GM12878 (cell line): ENCODE measurements at regions not wholly inside any gene's neighbourhood (a gene's known extent, or its start where the extent isn't known, plus 50 kb on each side); places are given as distances from the start of the nearest gene placed in this dataset.

ENCODE experiments used
- ATAC-seq: fragments of 200-7000 bp; cut with Tn5 transposase; 3 replicates; pipeline ENCODE4 v1.9.1; 2020; ENCODE audit warnings: mild to moderate bottlenecking, moderate library complexity
- BruUV-seq: library from RNA; stranded (reverse); fragments of 400-500 nt; replicated peaks from 2 replicates; lab custom pipeline; 2021; lab: Mats Ljungman, UMichigan
- CTCF ChIA-PET: fragments of 300-600 bp; sonication (Branson Sonifier 250); formaldehyde crosslinking; extraction: SDS; loops from one replicate; lab custom pipeline; 2021; ENCODE audit warnings: inconsistent platforms; lab: Yijun Ruan, JAX
- POLR2A ChIA-PET: fragments of 350-600 bp; formaldehyde crosslinking; extraction: SDS; loops from one replicate; lab custom pipeline; 2021; ENCODE audit warnings: inconsistent platforms; lab: Charles Lee
- RAD21 ChIA-PET: fragments of 300-600 bp; sonication (Branson Sonifier 250); formaldehyde crosslinking; loops from one replicate; lab custom pipeline; 2023; ENCODE audit warnings: antibody characterized with exemption; ENCODE audit not compliant: unreplicated experiment; lab: Charles Lee
- SMC1A ChIA-PET: fragments of 300-600 bp; sonication (Branson Sonifier 250); formaldehyde crosslinking; loops from one replicate; lab custom pipeline; 2023; ENCODE audit not compliant: unreplicated experiment, uncharacterized antibody; lab: Charles Lee
- DNase-seq: peaks from one replicate; pipeline ENCODE4 v3.0.0-alpha.2; 2011; ENCODE audit warnings: low read depth, low spot score
- FAIRE-seq: peaks from 3 replicates; lab custom pipeline; 2011; peaks lifted over from hg19 to GRCh38; lab: Jason Lieb, UNC
- H2AFZ ChIP-seq: 2 replicates; pipeline ENCODE4 v1.6.0; 2011; ENCODE audit warnings: low read depth, low read length, control low read depth; ENCODE audit not compliant: control insufficient read depth
- H3K27ac ChIP-seq: 2 replicates; pipeline ENCODE4 v1.5.1; 2011; ENCODE audit warnings: control low read depth; ENCODE audit not compliant: control insufficient read depth, insufficient read depth
- H3K27me3 ChIP-seq, 2 experiments: replicated peaks in 1 of 2; 2 replicates each; pipeline versions ENCODE4 v1.6.0 to v1.6.1; 2011; ENCODE audit warnings: low read length in 1 of 2; ENCODE audit not compliant: control insufficient read depth in 2 of 2, insufficient read depth in 2 of 2
- H3K36me3 ChIP-seq, 2 experiments: 2 replicates each; pipeline ENCODE4 v1.5.1; 2011; ENCODE audit warnings: low read length in 1 of 2; ENCODE audit not compliant: control insufficient read depth in 2 of 2, insufficient read depth in 2 of 2
- H3K4me1 ChIP-seq: 2 replicates; pipeline ENCODE4 v1.6.1; 2011; ENCODE audit warnings: mild to moderate bottlenecking, low read length, moderate library complexity, mixed read lengths; ENCODE audit not compliant: control insufficient read depth, insufficient read depth
- H3K4me2 ChIP-seq: 2 replicates; pipeline ENCODE4 v1.6.0; 2011; ENCODE audit warnings: control low read depth; ENCODE audit not compliant: control insufficient read depth, insufficient read depth
- H3K4me3 ChIP-seq: fragments of 200-600 bp; sonication (generic); 2 replicates; pipeline ENCODE4 v1.5.1; 2016
- H3K79me2 ChIP-seq: 2 replicates; pipeline ENCODE4 v1.6.0; 2011; ENCODE audit warnings: low read length; ENCODE audit not compliant: control insufficient read depth, insufficient read depth
- H3K9ac ChIP-seq: 2 replicates; pipeline ENCODE4 v1.8.0; 2011; ENCODE audit warnings: low read length, control low read depth, mixed read lengths; ENCODE audit not compliant: control insufficient read depth, insufficient read depth
- H3K9me3 ChIP-seq: replicated peaks from 3 replicates; pipeline ENCODE4 v1.5.1; 2011; ENCODE audit warnings: mild to moderate bottlenecking, low read length; ENCODE audit not compliant: control insufficient read depth, insufficient read depth
- H4K20me1 ChIP-seq: 2 replicates; pipeline ENCODE4 v1.6.0; 2011; ENCODE audit not compliant: control insufficient read depth, insufficient read depth
- BHLHE40 ChIP-seq, 2 experiments: fragments of 450-650 bp in 1 of 2; IDR thresholded peaks; 2 replicates each; pipeline ENCODE4 v1.6.1; 2011 to 2017; ENCODE audit warnings: low read depth in 2 of 2, borderline replicate concordance in 1 of 2, improper control_type of control experiment in 1 of 2, low read length in 1 of 2, mild to moderate bottlenecking in 1 of 2
- CBX5 ChIP-seq: sonication (generic); IDR thresholded peaks from 2 replicates; pipeline ENCODE4 v1.6.1; 2016; ENCODE audit warnings: low read depth, moderate library complexity, mild to moderate bottlenecking, inconsistent platforms
- CHD4 ChIP-seq: fragments of 200-600 bp; sonication (generic); IDR thresholded peaks from 2 replicates; pipeline ENCODE4 v1.6.1; 2016; ENCODE audit warnings: mild to moderate bottlenecking
- MXI1 ChIP-seq: fragments of 150-350 bp; IDR thresholded peaks from 2 replicates; pipeline ENCODE4 v1.6.1; 2011; ENCODE audit warnings: low read depth, mild to moderate bottlenecking, inconsistent platforms, low read length, improper control_type of control experiment
- NBN ChIP-seq: fragments of 450-650 bp; IDR thresholded peaks from 2 replicates; pipeline ENCODE4 v1.6.1; 2016
- NFXL1 ChIP-seq: fragments of 450-650 bp; IDR thresholded peaks from 2 replicates; pipeline ENCODE4 v1.6.1; 2017; ENCODE audit warnings: antibody characterized with exemption, mild to moderate bottlenecking, borderline replicate concordance
- PAX8 ChIP-seq: fragments of 450-650 bp; IDR thresholded peaks from 2 replicates; pipeline ENCODE4 v1.6.1; 2017; ENCODE audit warnings: mild to moderate bottlenecking, moderate library complexity
- RCOR1 ChIP-seq: conservative IDR thresholded peaks from 2 replicates; pipeline ENCODE4 v1.6.1; 2012; ENCODE audit warnings: low read depth, low read length, improper control_type of control experiment
- SMAD1 ChIP-seq: fragments of 450-650 bp; IDR thresholded peaks from 2 replicates; pipeline ENCODE4 v1.6.1; 2018; ENCODE audit warnings: mild to moderate bottlenecking, low read depth; ENCODE audit not compliant: partially characterized antibody
- SREBF2 ChIP-seq: IDR thresholded peaks from 2 replicates; pipeline ENCODE4 v1.6.1; 2012; ENCODE audit warnings: mild to moderate bottlenecking, low read length
- WRNIP1 ChIP-seq: IDR thresholded peaks from 2 replicates; pipeline ENCODE4 v1.6.1; 2011; ENCODE audit warnings: low read depth, low read length, improper control_type of control experiment, borderline replicate concordance
- ZBED1 ChIP-seq: IDR thresholded peaks from 2 replicates; pipeline ENCODE4 v1.6.1; 2016; ENCODE audit warnings: borderline replicate concordance
- ZNF687 ChIP-seq: fragments of 450-650 bp; IDR thresholded peaks from 2 replicates; pipeline ENCODE4 v1.6.1; 2017; ENCODE audit warnings: mild to moderate bottlenecking, moderate library complexity
- WGBS: methylation state at CpG from one replicate; pipeline ENCODE4 v1.1.6; 2016; ENCODE audit warnings: low lambda C conversion rate; ENCODE audit not compliant: insufficient replicate concordance, insufficient coverage; ENCODE audit errors: missing lambda C conversion rate; 5-methylcytosine and 5-hydroxymethylcytosine counted together
- in situ Hi-C: fragments of 300-500 bp; cut with MboI; formaldehyde crosslinking; loops from 9 replicates; pipeline ENCODE4 v1.14.3; 2018; ENCODE audit warnings: mixed read lengths
- intact Hi-C: fragments of 100-400 bp; cut with micrococcal nuclease; formaldehyde crosslinking; loops from one replicate; pipeline ENCODE4 v1.14.2; 2022; ENCODE audit not compliant: unreplicated experiment
- TF ChIP-seq, protein P1 (sequence below): fragments of 450-650 bp; IDR thresholded peaks from 2 replicates; pipeline ENCODE4 v1.6.1; 2017; ENCODE audit warnings: mild to moderate bottlenecking, moderate library complexity

DNA sequence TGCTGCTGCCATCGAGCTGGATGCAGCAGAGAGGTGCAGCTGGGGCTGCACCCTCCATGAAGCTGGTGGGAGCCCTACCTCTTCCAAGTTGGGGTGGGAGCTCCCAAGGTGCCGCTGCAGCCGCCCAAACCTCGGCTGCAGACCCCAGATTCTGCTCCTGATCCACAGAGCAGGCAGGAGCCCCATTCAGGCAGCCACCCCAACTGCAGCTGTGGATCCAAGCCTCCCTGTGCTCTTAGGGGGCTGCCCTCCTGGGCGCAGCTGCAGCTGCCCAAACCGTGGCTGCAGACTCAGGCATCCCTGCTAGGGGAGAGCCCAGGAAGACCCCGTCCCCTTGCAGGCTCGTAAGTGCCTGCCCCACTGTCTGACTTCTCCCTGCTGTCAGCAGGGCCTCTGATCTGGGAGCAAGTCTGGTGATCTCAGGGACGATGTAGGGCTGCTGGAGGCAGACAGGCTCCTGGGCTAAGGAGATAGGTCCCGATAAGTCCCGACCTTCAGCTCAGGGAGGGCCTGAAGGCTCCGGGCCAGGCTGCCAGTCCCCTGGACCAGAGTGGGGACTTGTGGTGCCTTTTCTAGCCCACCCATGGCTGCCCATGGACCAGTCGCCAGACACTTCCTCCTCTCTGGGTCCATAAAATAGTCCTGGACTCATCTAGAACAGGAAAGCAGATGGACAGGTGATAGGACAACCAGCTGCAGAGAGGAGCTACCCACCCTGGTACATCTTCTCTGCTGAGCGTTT, 767.1 kb upstream of the CDH7 start:
- no peak overlapping the region for H3K4me3 ChIP-seq
- H3K27me3 ChIP-seq = no peaks in the 10 kb centered on the region; a peak in 1 of 4 replicates
- no peaks in the 10 kb centered on the region for H3K79me2 ChIP-seq
- no peak for TF ChIP-seq PAX8
- no peak for TF ChIP-seq NBN
- TF ChIP-seq RCOR1 = no peak
- no peak for TF ChIP-seq CBX5
- no peak for TF ChIP-seq ZBED1
- no peak for TF ChIP-seq CHD4
- no peak for TF ChIP-seq MXI1
- no peak for TF ChIP-seq SMAD1
- no peak for TF ChIP-seq SREBF2
- TF ChIP-seq, protein P1, sequence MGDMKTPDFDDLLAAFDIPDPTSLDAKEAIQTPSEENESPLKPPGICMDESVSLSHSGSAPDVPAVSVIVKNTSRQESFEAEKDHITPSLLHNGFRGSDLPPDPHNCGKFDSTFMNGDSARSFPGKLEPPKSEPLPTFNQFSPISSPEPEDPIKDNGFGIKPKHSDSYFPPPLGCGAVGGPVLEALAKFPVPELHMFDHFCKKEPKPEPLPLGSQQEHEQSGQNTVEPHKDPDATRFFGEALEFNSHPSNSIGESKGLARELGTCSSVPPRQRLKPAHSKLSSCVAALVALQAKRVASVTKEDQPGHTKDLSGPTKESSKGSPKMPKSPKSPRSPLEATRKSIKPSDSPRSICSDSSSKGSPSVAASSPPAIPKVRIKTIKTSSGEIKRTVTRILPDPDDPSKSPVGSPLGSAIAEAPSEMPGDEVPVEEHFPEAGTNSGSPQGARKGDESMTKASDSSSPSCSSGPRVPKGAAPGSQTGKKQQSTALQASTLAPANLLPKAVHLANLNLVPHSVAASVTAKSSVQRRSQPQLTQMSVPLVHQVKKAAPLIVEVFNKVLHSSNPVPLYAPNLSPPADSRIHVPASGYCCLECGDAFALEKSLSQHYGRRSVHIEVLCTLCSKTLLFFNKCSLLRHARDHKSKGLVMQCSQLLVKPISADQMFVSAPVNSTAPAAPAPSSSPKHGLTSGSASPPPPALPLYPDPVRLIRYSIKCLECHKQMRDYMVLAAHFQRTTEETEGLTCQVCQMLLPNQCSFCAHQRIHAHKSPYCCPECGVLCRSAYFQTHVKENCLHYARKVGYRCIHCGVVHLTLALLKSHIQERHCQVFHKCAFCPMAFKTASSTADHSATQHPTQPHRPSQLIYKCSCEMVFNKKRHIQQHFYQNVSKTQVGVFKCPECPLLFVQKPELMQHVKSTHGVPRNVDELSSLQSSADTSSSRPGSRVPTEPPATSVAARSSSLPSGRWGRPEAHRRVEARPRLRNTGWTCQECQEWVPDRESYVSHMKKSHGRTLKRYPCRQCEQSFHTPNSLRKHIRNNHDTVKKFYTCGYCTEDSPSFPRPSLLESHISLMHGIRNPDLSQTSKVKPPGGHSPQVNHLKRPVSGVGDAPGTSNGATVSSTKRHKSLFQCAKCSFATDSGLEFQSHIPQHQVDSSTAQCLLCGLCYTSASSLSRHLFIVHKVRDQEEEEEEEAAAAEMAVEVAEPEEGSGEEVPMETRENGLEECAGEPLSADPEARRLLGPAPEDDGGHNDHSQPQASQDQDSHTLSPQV = no peak
- no peak for TF ChIP-seq WRNIP1
- no peak for TF ChIP-seq NFXL1
- no peak for TF ChIP-seq ZNF687
- no peak for TF ChIP-seq BHLHE40 (IDR thresholded peaks at IDR 0.05; ENCODE audit: borderline replicate concordance in 1 of 2, low read depth in 2 of 2, low read length in 1 of 2)
- no TSS peak for BruUV-seq
- FAIRE-seq (no peak), ATAC-seq (no peak), DNase-seq (no peak)
- ChIA-PET POLR2A (no interaction called here), SMC1A (interaction anchor here (0.9 to 1.3 kb wide), 2 partner anchors 9 to 10 kb away, joined by 3 to 5 read pairs; no protein-coding TSS in a partner anchor), CTCF (no interaction called here), RAD21 (no interaction called here)
- no peak overlapping the region for H3K9ac ChIP-seq
- H2AFZ ChIP-seq = no peak overlapping the region
- H4K20me1 ChIP-seq = no peaks in the 10 kb centered on the region
- in situ Hi-C loops (no loop called here), intact Hi-C loops (no loop called here)
- no peak overlapping the region for H3K4me2 ChIP-seq
- no peaks in the 10 kb centered on the region for H3K4me1 ChIP-seq
- WGBS = 17% methylated on average over 14 of the region's 14 CpGs
- H3K27ac ChIP-seq = no peak overlapping the region
- no peaks in the 10 kb centered on the region for H3K36me3 ChIP-seq
- no peaks in the 10 kb centered on the region for H3K9me3 ChIP-seq
